Muscle of leg (tissue), 3 donors: ENCODE measurements at regions not wholly inside any gene's neighbourhood (a gene's known extent, or its start where the extent isn't known, plus 50 kb on each side); places are given as distances from the start of the nearest gene placed in this dataset.
"Not testable (repeated sequence)": the region's sequence is repeated elsewhere in the genome, so short reads cannot be mapped to it uniquely, and the experiment has no call there.

Source experiments
- DNase-seq: peaks from one replicate; pipeline ENCODE4 v3.0.0; 2013
- H3K27ac ChIP-seq: one replicate; pipeline ENCODE4 v1.5.1; 2013; ENCODE audit warnings: mild to moderate bottlenecking, low read length, control low read depth
- H3K27me3 ChIP-seq: one replicate; pipeline ENCODE4 v1.6.1; 2013; ENCODE audit warnings: low read length; ENCODE audit not compliant: control insufficient read depth, insufficient read depth
- H3K36me3 ChIP-seq: one replicate; pipeline ENCODE4 v1.6.1; 2013; ENCODE audit warnings: low read length; ENCODE audit not compliant: control insufficient read depth, insufficient read depth
- H3K4me1 ChIP-seq: one replicate; pipeline ENCODE4 v1.6.1; 2013; ENCODE audit warnings: low read length; ENCODE audit not compliant: control insufficient read depth, insufficient read depth
- H3K4me3 ChIP-seq: one replicate; pipeline ENCODE4 v1.5.1; 2013; ENCODE audit warnings: low read length, control low read depth
- H3K9me3 ChIP-seq: replicated peaks from 2 replicates; pipeline ENCODE4 v1.6.1; 2013; ENCODE audit warnings: low read depth, low read length; ENCODE audit not compliant: control insufficient read depth
- WGBS: methylation state at CpG from one replicate; pipeline ENCODE4 v1.1.5; 2013; ENCODE audit warnings: missing lambda C conversion rate; ENCODE audit not compliant: insufficient coverage; 5-methylcytosine and 5-hydroxymethylcytosine counted together

GRCh38 chr21:9823197-9824157, 697.9 kb upstream of the TPTE start:
- WGBS, result 89% methylated on average over 25 of the region's 65 CpGs
- not testable (repeated sequence) for H3K36me3 ChIP-seq, H3K4me1 ChIP-seq, H3K27ac ChIP-seq, H3K9me3 ChIP-seq, H3K4me3 ChIP-seq, H3K27me3 ChIP-seq, DNase-seq

- H3K36me3 ChIP-seq, H3K27ac ChIP-seq, DNase-seq, H3K9me3 ChIP-seq, H3K4me1 ChIP-seq, H3K27me3 ChIP-seq, H3K4me3 ChIP-seq: not testable (repeated sequence)
- 60% methylated on average over 1 of the region's 32 CpGs for WGBS
Measured at GRCh38 chr21:9830801-9831200, 690.6 kb upstream of the TPTE start.

- not testable (repeated sequence) for H3K9me3 ChIP-seq, H3K27ac ChIP-seq, H3K4me1 ChIP-seq, DNase-seq, H3K27me3 ChIP-seq, H3K4me3 ChIP-seq, H3K36me3 ChIP-seq
- no CpG with 5 or more reads among the region's 18 CpGs for WGBS
Measured at GRCh38 chr21:9832751-9833150, 688.6 kb upstream of the TPTE start.

- H3K27ac ChIP-seq, H3K4me3 ChIP-seq, H3K4me1 ChIP-seq, H3K36me3 ChIP-seq, DNase-seq, H3K27me3 ChIP-seq: not testable (repeated sequence)
- peaks cover 19% of the 10 kb centered on the region for H3K9me3 ChIP-seq
- 88% methylated on average over 27 of the region's 33 CpGs for WGBS
Measured at GRCh38 chr21:9836547-9836946, 684.8 kb upstream of the TPTE start.

GRCh38 chr21:9837001-9837400, 684.4 kb upstream of the TPTE start:
- 89% methylated on average over 14 of the region's 18 CpGs for WGBS

GRCh38 chr21:9837526-9837925, 683.9 kb upstream of the TPTE start:
- H3K27ac ChIP-seq, H3K4me3 ChIP-seq, H3K36me3 ChIP-seq, H3K27me3 ChIP-seq, DNase-seq, H3K4me1 ChIP-seq: not testable (repeated sequence)
- 84% methylated on average over 21 of the region's 21 CpGs for WGBS
- H3K9me3 ChIP-seq, result peaks cover 19% of the 10 kb centered on the region

More at GRCh38 chr21:9837001-9837400, 684.4 kb upstream of the TPTE start:
- not testable (repeated sequence) for DNase-seq, H3K4me1 ChIP-seq, H3K4me3 ChIP-seq, H3K36me3 ChIP-seq, H3K27me3 ChIP-seq, H3K27ac ChIP-seq
- H3K9me3 ChIP-seq, result peaks cover 19% of the 10 kb centered on the region

GRCh38 chr21:9837946-9838737, 683.2 kb upstream of the TPTE start:
- 83% methylated on average over 44 of the region's 44 CpGs for WGBS
- no peak overlapping the region for H3K4me3 ChIP-seq
- H3K9me3 ChIP-seq, result peaks cover 20% of the 10 kb centered on the region
- H3K27ac ChIP-seq, result no peak overlapping the region
- DNase-seq, result no peak
- H3K36me3 ChIP-seq, result no peaks in the 10 kb centered on the region
- H3K4me1 ChIP-seq, result no peaks in the 10 kb centered on the region
- no peaks in the 10 kb centered on the region for H3K27me3 ChIP-seq

- Histone ChIP-seq H3K27me3 (no peaks in the 10 kb centered on the region), H3K9me3 (peaks cover 21% of the 10 kb centered on the region), H3K27ac (no peak overlapping the region), H3K36me3 (no peaks in the 10 kb centered on the region), H3K4me3 (no peak overlapping the region), H3K4me1 (no peaks in the 10 kb centered on the region)
- DNase-seq, result no peak
- WGBS, result 77% methylated on average over 43 of the region's 47 CpGs
Measured at GRCh38 chr21:9838738-9839642, 682.4 kb upstream of the TPTE start.

- H3K36me3 ChIP-seq, DNase-seq, H3K4me1 ChIP-seq, H3K27me3 ChIP-seq, H3K27ac ChIP-seq, H3K4me3 ChIP-seq: not testable (repeated sequence)
- H3K9me3 ChIP-seq, result peaks cover 25% of the 10 kb centered on the region
- WGBS, result 63% methylated on average over 1 of the region's 1 CpG
Measured at GRCh38 chr21:9844106-9844505, 677.3 kb upstream of the TPTE start.
